Ectodermal cell (in vitro differentiated cells): ENCODE measurements at regions not wholly inside any gene's neighbourhood (a gene's known extent, or its start where the extent isn't known, plus 50 kb on each side); places are given as distances from the start of the nearest gene placed in this dataset.
A peak's percentile ranks its signal among the peaks of the same experiment; 100 is the strongest.

Experiments used
- H3K27ac ChIP-seq: 2 replicates; pipeline ENCODE4 v1.7.0; 2013; ENCODE audit warnings: mild to moderate bottlenecking, low read depth, low read length; ENCODE audit not compliant: insufficient read depth, poor library complexity, severe bottlenecking
- H3K27me3 ChIP-seq: 2 replicates; pipeline ENCODE4 v1.7.0; 2013; ENCODE audit warnings: mild to moderate bottlenecking, low read length; ENCODE audit not compliant: insufficient read depth, control insufficient read depth, poor library complexity, severe bottlenecking
- H3K36me3 ChIP-seq: one replicate; pipeline ENCODE4 v1.7.0; 2013; ENCODE audit warnings: low read length; ENCODE audit not compliant: control insufficient read depth, insufficient read depth
- H3K4me1 ChIP-seq: one replicate; pipeline ENCODE4 v1.7.0; 2013; ENCODE audit warnings: low read length; ENCODE audit not compliant: control insufficient read depth, insufficient read depth
- H3K4me3 ChIP-seq: 2 replicates; pipeline ENCODE4 v1.7.0; 2013; ENCODE audit warnings: low read depth, low read length, control low read depth; ENCODE audit not compliant: insufficient read depth
- H3K9me3 ChIP-seq: 2 replicates; pipeline ENCODE4 v1.7.0; 2013; ENCODE audit warnings: mild to moderate bottlenecking, low read length, moderate library complexity; ENCODE audit not compliant: control insufficient read depth
- WGBS, 2 experiments: methylation state at CpG; one replicate each; pipeline ENCODE4 v1.1.7; 2013; ENCODE audit warnings: missing lambda C conversion rate in 2 of 2; 5-methylcytosine and 5-hydroxymethylcytosine counted together

- Histone ChIP-seq H3K36me3 (no peaks in the 10 kb centered on the region), H3K27me3 (no peaks in the 10 kb centered on the region), H3K27ac (no peak overlapping the region), H3K9me3 (no peaks in the 10 kb centered on the region), H3K4me3 (no peak overlapping the region), H3K4me1 (peaks cover 20% of the 10 kb centered on the region)
- WGBS, 2 experiments = 68 to 74% methylated on average over 2 of the region's 2 CpGs
Observed at GRCh38 chr15:69888406-69888805, 209.3 kb downstream of the TLE3 start.

DNA sequence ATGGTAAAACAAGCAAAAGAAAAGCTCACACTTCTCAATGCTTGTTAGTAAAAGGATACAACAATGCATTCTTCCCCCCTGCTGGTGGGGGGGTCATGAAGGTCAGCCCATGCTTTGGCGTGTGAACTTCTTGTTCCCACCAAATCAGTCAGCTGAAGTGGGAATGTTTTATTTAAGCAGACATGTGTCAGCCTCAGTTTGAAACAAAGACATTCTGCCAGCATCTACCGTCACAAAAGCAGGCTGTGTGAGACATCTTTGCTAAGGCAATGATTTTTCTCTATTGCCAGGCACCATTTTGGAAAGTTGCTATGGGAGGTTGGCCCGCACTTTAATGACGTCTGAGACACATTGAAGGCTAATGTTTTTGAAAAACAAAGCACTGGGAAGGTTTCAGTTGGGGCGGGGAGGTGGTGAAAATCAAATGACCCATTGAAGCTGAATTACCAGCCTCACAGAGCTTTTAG, 206.6 kb downstream of the TLE3 start:
- Histone ChIP-seq H3K27ac (peak overlapping the region; percentile 86), H3K9me3 (no peaks in the 10 kb centered on the region), H3K27me3 (no peaks in the 10 kb centered on the region), H3K36me3 (no peaks in the 10 kb centered on the region), H3K4me3 (no peak overlapping the region), H3K4me1 (peaks cover 18% of the 10 kb centered on the region)
- WGBS, 2 experiments = 46 to 55% methylated on average over 5 of the region's 5 CpGs

GRCh38 chr15:69891606-69892005, 206.1 kb downstream of the TLE3 start:
- Histone ChIP-seq H3K36me3 (no peaks in the 10 kb centered on the region), H3K27ac (peak overlapping the region; percentile 86), H3K4me3 (no peak overlapping the region), H3K4me1 (peaks cover 18% of the 10 kb centered on the region), H3K9me3 (no peaks in the 10 kb centered on the region), H3K27me3 (no peaks in the 10 kb centered on the region)
- 78 to 91% methylated on average over 6 of the region's 7 CpGs for WGBS, 2 experiments

GRCh38 chr15:69892351-69892750, 205.4 kb downstream of the TLE3 start:
- Histone ChIP-seq H3K4me1 (peaks cover 18% of the 10 kb centered on the region), H3K4me3 (no peak overlapping the region), H3K27me3 (no peaks in the 10 kb centered on the region), H3K36me3 (no peaks in the 10 kb centered on the region), H3K27ac (no peak overlapping the region), H3K9me3 (no peaks in the 10 kb centered on the region)
- 71 to 73% methylated on average over 4 of the region's 4 CpGs for WGBS, 2 experiments

DNA sequence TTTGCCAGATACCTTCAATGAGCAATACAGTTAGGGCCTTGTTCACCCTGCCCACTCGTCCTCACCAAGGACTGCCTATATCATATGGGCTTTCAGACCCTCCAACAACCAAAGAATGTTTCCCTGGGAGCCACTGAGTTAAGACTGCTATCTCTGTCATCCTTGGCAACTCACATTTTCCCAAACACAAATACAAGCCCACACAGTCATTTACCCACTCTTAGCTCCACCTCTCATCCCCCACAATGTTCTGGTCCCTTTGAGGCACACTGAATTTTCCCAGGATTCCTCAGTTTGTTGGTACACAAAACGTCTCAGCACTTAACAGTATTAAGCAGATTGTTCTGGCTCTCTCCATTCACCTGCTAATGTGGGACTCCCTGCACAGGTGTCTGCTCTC, 204.6 kb downstream of the TLE3 start:
- WGBS, 2 experiments = 72 to 83% methylated on average over 2 of the region's 2 CpGs
- no peak overlapping the region for H3K27ac ChIP-seq
- H3K27me3 ChIP-seq = no peaks in the 10 kb centered on the region
- no peaks in the 10 kb centered on the region for H3K36me3 ChIP-seq
- peaks cover 18% of the 10 kb centered on the region for H3K4me1 ChIP-seq
- no peak overlapping the region for H3K4me3 ChIP-seq
- no peaks in the 10 kb centered on the region for H3K9me3 ChIP-seq

- peaks cover 18% of the 10 kb centered on the region for H3K4me1 ChIP-seq
- H3K27me3 ChIP-seq = no peaks in the 10 kb centered on the region
- no peak overlapping the region for H3K4me3 ChIP-seq
- WGBS, 2 experiments = 66 to 68% methylated on average over 2 of the region's 2 CpGs
- H3K36me3 ChIP-seq = no peaks in the 10 kb centered on the region
- no peaks in the 10 kb centered on the region for H3K9me3 ChIP-seq
- H3K27ac ChIP-seq = no peak overlapping the region
Observed at GRCh38 chr15:69893863-69894262, 203.9 kb downstream of the TLE3 start.

DNA sequence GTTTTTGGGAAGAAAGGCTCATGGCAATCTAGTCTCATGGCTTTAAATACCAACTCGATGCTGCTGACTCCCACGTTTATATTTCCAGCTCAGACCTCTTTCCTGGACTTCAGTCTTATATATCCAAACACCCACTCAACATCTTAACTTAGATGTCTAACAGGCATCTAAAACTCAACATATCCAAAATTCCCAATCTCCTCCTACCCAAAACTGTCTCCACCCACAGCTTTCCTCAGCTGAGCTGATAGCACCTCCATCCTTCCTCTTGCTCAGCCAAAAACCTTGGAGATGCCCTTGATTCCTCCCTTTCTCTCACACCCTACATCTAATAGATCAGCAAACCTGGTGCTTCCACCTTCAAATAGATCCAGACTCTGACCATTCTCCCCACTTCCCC, 202.5 kb downstream of the TLE3 start:
- no peak overlapping the region for H3K27ac ChIP-seq
- H3K9me3 ChIP-seq = no peaks in the 10 kb centered on the region
- H3K4me1 ChIP-seq = peaks cover 18% of the 10 kb centered on the region
- H3K36me3 ChIP-seq = no peaks in the 10 kb centered on the region
- 88 to 95% methylated on average over 2 of the region's 2 CpGs for WGBS, 2 experiments
- no peak overlapping the region for H3K4me3 ChIP-seq
- H3K27me3 ChIP-seq = no peaks in the 10 kb centered on the region

DNA sequence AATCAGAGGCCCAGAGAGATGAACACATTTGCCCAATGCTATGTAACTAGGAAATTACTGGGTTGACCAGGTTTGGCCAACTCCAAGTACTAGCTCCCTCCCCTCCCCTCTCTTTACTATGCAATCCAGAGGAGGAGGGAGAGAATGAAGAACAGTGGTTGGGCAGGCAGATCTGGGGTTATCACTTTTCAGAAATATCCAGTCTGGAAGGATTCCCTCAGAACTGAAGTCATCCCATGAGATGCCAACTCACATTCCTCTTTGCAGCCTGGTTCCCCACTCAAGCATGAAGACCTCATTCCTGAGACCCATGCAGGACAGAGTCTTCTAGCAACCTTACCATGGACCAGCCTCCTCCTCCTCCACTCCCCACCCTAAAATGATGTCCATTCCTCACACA, 201.1 kb downstream of the TLE3 start:
- Histone ChIP-seq H3K27me3 (no peaks in the 10 kb centered on the region), H3K9me3 (no peaks in the 10 kb centered on the region), H3K4me1 (peaks cover 14% of the 10 kb centered on the region), H3K36me3 (no peaks in the 10 kb centered on the region), H3K4me3 (no peak overlapping the region), H3K27ac (no peak overlapping the region)

DNA sequence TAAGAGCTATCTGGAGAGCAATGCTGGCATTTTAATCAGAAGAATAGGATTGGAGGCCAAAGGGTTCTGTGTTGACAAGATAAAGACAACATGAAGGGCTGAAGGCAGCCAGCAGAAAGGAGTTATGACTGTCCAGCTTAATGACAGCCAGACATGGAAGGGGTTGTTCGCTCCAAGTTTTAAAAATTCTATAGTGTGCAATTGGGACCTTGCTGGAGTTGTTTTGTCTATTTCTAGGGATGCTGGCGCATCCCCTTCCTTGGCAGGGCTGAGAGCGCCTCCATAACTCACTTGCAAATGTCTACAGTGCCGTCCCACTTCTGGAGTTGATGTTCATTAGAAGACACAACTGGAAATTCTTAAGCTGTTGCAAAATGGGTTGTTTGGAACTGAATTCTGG, 200.7 kb downstream of the TLE3 start:
- whole genome bisulfite sequencing, 2 experiments = 97 to 98% methylated on average over 4 of the region's 4 CpGs
- Histone ChIP-seq H3K9me3 (no peaks in the 10 kb centered on the region), H3K27ac (no peak overlapping the region), H3K36me3 (no peaks in the 10 kb centered on the region), H3K27me3 (no peaks in the 10 kb centered on the region), H3K4me3 (no peak overlapping the region), H3K4me1 (peaks cover 9% of the 10 kb centered on the region)

DNA sequence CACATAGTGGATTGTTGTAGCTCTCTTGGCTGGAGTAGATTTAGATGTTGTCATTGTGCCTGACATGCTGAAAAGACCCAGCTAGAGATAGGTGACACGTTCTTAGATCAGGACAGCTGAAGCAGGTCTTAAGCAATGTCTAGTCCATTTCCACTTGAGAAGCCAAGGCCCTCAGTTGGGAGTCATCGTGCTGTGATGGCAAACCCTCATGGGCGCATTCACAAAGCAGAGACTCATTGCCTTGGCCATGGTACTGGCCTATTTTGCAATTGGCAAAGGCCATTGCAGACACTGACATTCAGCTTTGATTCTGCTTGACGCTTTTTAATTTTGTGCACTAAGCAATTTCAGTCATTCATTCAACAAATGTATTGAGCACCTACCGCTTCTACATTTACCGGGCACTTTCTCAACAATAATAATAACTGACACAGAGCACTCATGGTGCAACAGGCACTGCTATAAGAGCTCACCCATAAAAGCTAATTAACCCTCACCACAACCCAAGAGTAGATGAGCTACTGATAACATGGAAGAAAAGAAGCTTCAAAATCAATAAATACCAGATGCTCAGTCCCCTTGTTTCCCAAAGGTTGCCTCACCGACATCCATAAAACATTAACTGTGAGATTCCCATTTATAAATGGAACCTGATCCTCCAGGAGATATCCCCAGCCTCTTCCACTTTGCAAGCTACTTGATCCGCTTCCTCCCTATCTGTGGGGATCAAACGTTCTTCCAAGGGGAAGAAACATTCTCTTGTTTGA, 200.1 kb downstream of the TLE3 start:
- no peak overlapping the region for H3K4me3 ChIP-seq
- no peaks in the 10 kb centered on the region for H3K9me3 ChIP-seq
- H3K4me1 ChIP-seq = peaks cover 9% of the 10 kb centered on the region
- no peaks in the 10 kb centered on the region for H3K36me3 ChIP-seq
- no peaks in the 10 kb centered on the region for H3K27me3 ChIP-seq
- H3K27ac ChIP-seq = no peak overlapping the region
- 95% methylated on average over 8 to 9 of the region's 9 CpGs for WGBS, 2 experiments
